Sigmoid colon (tissue), 4 donors: ENCODE measurements at regions not wholly inside any gene's neighbourhood (a gene's known extent, or its start where the extent isn't known, plus 50 kb on each side); places are given as distances from the start of the nearest gene placed in this dataset.

Experiments used
- CTCF ChIP-seq, 4 experiments: fragments of 450-650 bp in 3 of 4; fragments of 200-600 bp in 1 of 4; IDR thresholded peaks; one replicate each; pipeline ENCODE4 v1.5.1; 2016 to 2019; ENCODE audit warnings: antibody characterized with exemption in 4 of 4, mild to moderate bottlenecking in 3 of 4, moderate library complexity in 2 of 4
- EP300 ChIP-seq, 4 donors: sonication (generic); formaldehyde crosslinking; IDR thresholded peaks; one replicate each; pipeline ENCODE4 v1.6.1; 2017; ENCODE audit warnings: antibody characterized with exemption in 4 of 4
- POLR2A ChIP-seq, 2 donors: fragments of 450-650 bp; IDR thresholded peaks; one replicate each; pipeline ENCODE4 v1.6.1; 2016; ENCODE audit warnings: antibody characterized with exemption in 2 of 2, mild to moderate bottlenecking in 2 of 2, moderate library complexity in 2 of 2
- POLR2AphosphoS5 ChIP-seq, 4 donors: sonication (generic); formaldehyde crosslinking; IDR thresholded peaks; one replicate each; pipeline ENCODE4 v1.6.1; 2017; ENCODE audit warnings: antibody characterized with exemption in 4 of 4

GRCh38 chr5:166947045-166947444 lies 1344.4 kb upstream of the WWC1 start:
- no peak for TF ChIP-seq CTCF (IDR thresholded peaks at IDR 0.05)
- no peak for TF ChIP-seq POLR2A (IDR thresholded peaks at IDR 0.05)
- no peak for TF ChIP-seq POLR2AphosphoS5 (IDR thresholded peaks at IDR 0.05)
- no peak for TF ChIP-seq EP300 (IDR thresholded peaks at IDR 0.05)
